ENCODE measurements at regions not wholly inside any gene's neighbourhood (a gene's known extent, or its start where the extent isn't known, plus 50 kb on each side); places are given as distances from the start of the nearest gene placed in this dataset.

GRCh38 chr15:68871507-68871906 lies 50.8 kb upstream of the ANP32A start:
- no peak for DNase-seq

- no peak for DNase-seq
These were observed 54.1 kb upstream of the ANP32A start for GRCh38 chr15:68874788-68875187.

GRCh38 chr15:68875377-68876116 lies 54.8 kb upstream of the SPESP1 start:
- peak; percentile 87 for DNase-seq

GRCh38 chr15:68877626-68878025 lies 52.7 kb upstream of the SPESP1 start:
- DNase-seq = no peak

GRCh38 chr15:68880382-68880781 lies 49.9 kb upstream of the SPESP1 start:
- DNase-seq = no peak

Measured in activated CD4-positive, alpha-beta T cell treated with anti-CD3 and anti-CD28 coated beads for 1 hour (primary cell).